ENCODE measurements at regions not wholly inside any gene's neighbourhood (a gene's known extent, or its start where the extent isn't known, plus 50 kb on each side); places are given as distances from the start of the nearest gene placed in this dataset.

DNA sequence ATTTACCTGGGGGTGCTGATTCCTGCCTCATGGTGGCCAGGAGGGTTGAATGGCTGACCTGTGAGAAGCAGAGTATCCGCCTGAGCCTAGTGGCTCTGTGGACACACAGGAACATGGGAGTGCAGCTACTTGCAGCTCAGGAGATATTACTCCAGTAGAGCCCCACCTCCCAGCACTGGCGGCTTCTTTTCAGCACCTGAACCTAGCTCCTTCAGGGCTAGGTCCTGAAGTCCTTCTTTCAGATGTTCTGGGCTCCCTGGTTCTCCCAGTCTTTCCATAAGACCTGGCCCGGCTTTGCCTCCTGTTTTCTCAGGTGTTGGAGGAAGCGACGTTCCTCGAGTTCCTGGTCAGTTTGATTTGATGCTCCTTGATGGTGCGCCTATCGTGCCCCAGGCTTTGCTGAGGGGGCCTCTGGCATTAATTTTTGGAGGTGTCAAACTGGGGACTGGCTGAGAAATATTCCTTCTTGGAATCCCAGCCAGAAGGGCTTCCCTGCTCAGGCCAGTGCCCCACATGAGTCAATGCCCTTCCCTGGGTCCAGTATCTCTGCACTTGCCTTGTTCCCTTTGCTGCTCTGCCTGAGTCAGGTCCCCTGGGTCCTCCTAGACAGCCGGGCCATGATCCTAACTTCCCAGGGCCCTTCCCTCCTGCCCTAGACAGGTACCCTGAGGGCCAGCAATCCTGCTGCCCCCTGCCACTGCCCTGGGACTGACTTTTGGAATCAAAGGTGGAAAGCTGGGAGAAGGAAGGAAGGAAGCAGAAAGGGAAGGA lies 110.7 kb upstream of the HAAO start:
- TF ChIP-seq CTCF (IDR thresholded peaks at IDR 0.05) (no peak), SIN3A (IDR thresholded peaks at IDR 0.05; ENCODE audit: borderline replicate concordance, insufficient read depth, low read depth, low read length) (no peak)

All from Panc1 (cell line).